HepG2 (cell line): ENCODE measurements at regions not wholly inside any gene's neighbourhood (a gene's known extent, or its start where the extent isn't known, plus 50 kb on each side); places are given as distances from the start of the nearest gene placed in this dataset.

Source experiments
- ATAC-seq: fragments of 200-7000 bp; cut with Tn5 transposase; 3 replicates; pipeline ENCODE4 v1.9.1; 2020; ENCODE audit warnings: mild to moderate bottlenecking, moderate library complexity
- BruUV-seq: library from RNA; stranded (reverse); fragments of 400-500 nt; replicated peaks from 2 replicates; lab custom pipeline; 2021; lab: Mats Ljungman, UMichigan
- CTCF ChIA-PET: fragments of 300-600 bp; formaldehyde crosslinking; extraction: SDS; loops from one replicate; lab custom pipeline; 2021; ENCODE audit warnings: low total read pairs, inconsistent platforms, low intra/inter-chr PET ratio; lab: Yijun Ruan, JAX
- POLR2A ChIA-PET: fragments of 350-600 bp; sonication (Branson Sonifier 250); formaldehyde crosslinking; loops from one replicate; lab custom pipeline; 2020; ENCODE audit warnings: antibody characterized with exemption, inconsistent platforms; lab: Yijun Ruan, JAX
- DNase-seq: peaks from one replicate; pipeline ENCODE4 v3.0.0-alpha.2; 2015; ENCODE audit warnings: low spot score
- FAIRE-seq: peaks from 3 replicates; lab custom pipeline; 2011; peaks lifted over from hg19 to GRCh38; lab: Jason Lieb, UNC
- H2AFZ ChIP-seq: one replicate; pipeline ENCODE4 v1.6.1; 2011; ENCODE audit warnings: low read length, inconsistent platforms
- H3K27ac ChIP-seq: fragments of 300-600 bp; 3 replicates; pipeline ENCODE4 v1.8.0; 2011; ENCODE audit warnings: mixed run types, mild to moderate bottlenecking, mixed read lengths, low read length, inconsistent platforms; ENCODE audit not compliant: insufficient read depth; ENCODE audit errors: extremely low read length
- H3K27me3 ChIP-seq, 2 experiments: fragments of 200-600 bp in 1 of 2; 2 replicates in 1 of 2; 3 replicates in 1 of 2; pipeline versions ENCODE4 v1.6.0 to v1.8.0; 2011; ENCODE audit warnings: low read length in 2 of 2, mild to moderate bottlenecking in 2 of 2, moderate library complexity in 2 of 2, inconsistent platforms in 1 of 2; ENCODE audit not compliant: insufficient read depth in 2 of 2, control insufficient read depth in 1 of 2
- H3K36me3 ChIP-seq, 2 experiments: fragments of 200-600 bp in 1 of 2; replicated peaks in 1 of 2; 2 replicates in 1 of 2; 3 replicates in 1 of 2; pipeline versions ENCODE4 v1.5.1 to v1.8.0; 2011; ENCODE audit warnings: low read length in 2 of 2, inconsistent platforms in 1 of 2; ENCODE audit not compliant: insufficient read depth in 2 of 2, control insufficient read depth in 1 of 2
- H3K4me1 ChIP-seq: 2 replicates; pipeline ENCODE4 v1.5.1; 2012; ENCODE audit warnings: low read length, inconsistent platforms; ENCODE audit not compliant: insufficient read depth
- H3K4me2 ChIP-seq: 2 replicates; pipeline ENCODE4 v1.6.0; 2011; ENCODE audit warnings: low read depth, low read length, inconsistent platforms
- H3K4me3 ChIP-seq, 3 experiments: fragments of 200-600 bp in 1 of 3; sonication (generic), shearing (Covaris generic) in 1 of 3; replicated peaks in 1 of 3; 2 replicates each; pipeline ENCODE4 v1.5.1; 2011 to 2016; ENCODE audit warnings: low read length in 3 of 3, inconsistent platforms in 2 of 3, low read depth in 2 of 3, mild to moderate bottlenecking in 2 of 3, control low read depth in 1 of 3, mixed read lengths in 1 of 3; ENCODE audit not compliant: insufficient read depth in 1 of 3
- H3K79me2 ChIP-seq: one replicate; pipeline ENCODE4 v1.6.1; 2011; ENCODE audit warnings: low read length, inconsistent platforms; ENCODE audit not compliant: insufficient read depth
- H3K9ac ChIP-seq: 2 replicates; pipeline ENCODE4 v1.6.0; 2011; ENCODE audit warnings: mild to moderate bottlenecking, low read depth, low read length, inconsistent platforms; ENCODE audit not compliant: insufficient read depth
- H3K9me3 ChIP-seq: 2 replicates; pipeline ENCODE4 v1.5.1; 2012; ENCODE audit warnings: mild to moderate bottlenecking, low read length
- H4K20me1 ChIP-seq: 2 replicates; pipeline ENCODE4 v1.6.0; 2011; ENCODE audit warnings: inconsistent platforms, mild to moderate bottlenecking, low read length, moderate library complexity; ENCODE audit not compliant: insufficient read depth
- ERF ChIP-seq: IDR thresholded peaks from 2 replicates; pipeline ENCODE4 v1.6.1; 2018; ENCODE audit warnings: missing biosample characterization, missing genetic modification reagents
- KLF11 ChIP-seq: IDR thresholded peaks from 2 replicates; pipeline ENCODE4 v1.6.1; 2016; ENCODE audit warnings: missing compliant biosample characterization
- NCOR1 ChIP-seq: fragments of 200-600 bp; sonication (generic); IDR thresholded peaks from 2 replicates; pipeline ENCODE4 v1.7.0; 2017; ENCODE audit warnings: antibody characterized with exemption, low read length, borderline replicate concordance
- NFE2L2 ChIP-seq: fragments of 150-350 bp; IDR thresholded peaks from 2 replicates; pipeline ENCODE4 v1.6.1; 2014; ENCODE audit warnings: low read length
- NPAS2 ChIP-seq: sonication (generic); formaldehyde crosslinking; IDR thresholded peaks from 2 replicates; pipeline ENCODE4 v1.8.0; 2022; ENCODE audit warnings: mild to moderate bottlenecking, missing genetic modification reagents, borderline replicate concordance
- TARDBP ChIP-seq: sonication (generic); formaldehyde crosslinking; IDR thresholded peaks from 2 replicates; pipeline ENCODE4 v1.8.0; 2022; ENCODE audit warnings: mild to moderate bottlenecking, missing genetic modification reagents
- TIGD3 ChIP-seq: sonication (generic); formaldehyde crosslinking; IDR thresholded peaks from 2 replicates; pipeline ENCODE4 v1.5.1; 2020; ENCODE audit warnings: mild to moderate bottlenecking, missing genetic modification reagents, borderline replicate concordance
- WIZ ChIP-seq: sonication (generic); formaldehyde crosslinking; IDR thresholded peaks from 2 replicates; pipeline ENCODE4 v1.5.1; 2020; ENCODE audit warnings: mild to moderate bottlenecking, missing genetic modification reagents
- ZNF225 ChIP-seq: sonication (generic); formaldehyde crosslinking; IDR thresholded peaks from 2 replicates; pipeline ENCODE4 v1.4.0; 2020; ENCODE audit warnings: mild to moderate bottlenecking, missing genetic modification reagents
- ZNF572 ChIP-seq: sonication (generic); formaldehyde crosslinking; IDR thresholded peaks from 2 replicates; pipeline ENCODE4 v1.5.1; 2020; ENCODE audit warnings: mild to moderate bottlenecking, missing genetic modification reagents
- ZNF619 ChIP-seq: sonication (generic); formaldehyde crosslinking; IDR thresholded peaks from 2 replicates; pipeline ENCODE4 v1.4.0; 2020; ENCODE audit warnings: mild to moderate bottlenecking, missing genetic modification reagents
- ZNF790 ChIP-seq: sonication (generic); formaldehyde crosslinking; IDR thresholded peaks from 2 replicates; pipeline ENCODE4 v1.8.0; 2022; ENCODE audit warnings: missing genetic modification reagents, mild to moderate bottlenecking, borderline replicate concordance
- ZSCAN29 ChIP-seq: sonication (generic); formaldehyde crosslinking; conservative IDR thresholded peaks from 2 replicates; pipeline ENCODE4 v1.4.0; 2020; ENCODE audit warnings: mild to moderate bottlenecking, missing genetic modification reagents
- ZSCAN9 ChIP-seq: IDR thresholded peaks from 2 replicates; pipeline ENCODE4 v1.6.1; 2016; ENCODE audit warnings: borderline replicate concordance
- WGBS: methylation state at CpG from one replicate; pipeline ENCODE4 v1.1.6; 2017; ENCODE audit warnings: low lambda C conversion rate; 5-methylcytosine and 5-hydroxymethylcytosine counted together
- in situ Hi-C: cut with HindIII; loops from 2 replicates; pipeline ENCODE4 v1.10.0; 2017; ENCODE audit warnings: low pct_unique_long_range_greater_than_20kb; ENCODE audit not compliant: extremely low pct_ligation_motif_present
- intact Hi-C: fragments of 100-400 bp; cut with micrococcal nuclease; formaldehyde crosslinking; loops from one replicate; pipeline ENCODE4 v1.10.0; 2022; ENCODE audit not compliant: unreplicated experiment
- TF ChIP-seq, protein P1 (sequence below): sonication (generic); formaldehyde crosslinking; IDR thresholded peaks from 2 replicates; pipeline ENCODE4 v1.8.0; 2022; ENCODE audit warnings: mild to moderate bottlenecking, missing genetic modification reagents
- TF ChIP-seq, protein P2 (sequence below): sonication (generic); formaldehyde crosslinking; IDR thresholded peaks from 2 replicates; pipeline ENCODE4 v1.5.0; 2020; ENCODE audit warnings: mild to moderate bottlenecking, missing genetic modification reagents
- TF ChIP-seq, protein P3 (sequence below): sonication (generic); formaldehyde crosslinking; IDR thresholded peaks from 2 replicates; pipeline ENCODE4 v1.4.0; 2020; ENCODE audit warnings: mild to moderate bottlenecking, low read depth, missing genetic modification reagents

GRCh38 chr6:6946206-6947155 is 161.3 kb upstream of the RREB1 start:
- intact Hi-C loops (no loop called here), in situ Hi-C loops (no loop called here)
- FAIRE-seq = no peak
- Histone ChIP-seq H4K20me1 (no peaks in the 10 kb centered on the region), H3K27ac (no peak overlapping the region), H3K4me2 (no peak overlapping the region), H3K36me3 (no peaks in the 10 kb centered on the region), H3K4me3 (no peak overlapping the region), H3K79me2 (no peaks in the 10 kb centered on the region), H2AFZ (no peak overlapping the region), H3K4me1 (peaks cover 22% of the 10 kb centered on the region), H3K9me3 (peaks cover 6% of the 10 kb centered on the region), H3K27me3 (peaks cover 0 to 6% of the 10 kb centered on the region in 2 experiments; a peak in 1 of 5 replicates), H3K9ac (no peak overlapping the region)
- ATAC-seq = no peak; the same call in 2 of the 3 replicates
- WGBS = 37% methylated on average over 8 of the region's 8 CpGs
- POLR2A ChIA-PET = no interaction called here
- TF ChIP-seq KLF11 (CRISPR knock-in tag) (no peak), ZSCAN9 (CRISPR knock-in tag) (no peak), ERF (CRISPR knock-in tag) (no peak), ZSCAN29 (CRISPR knock-in tag) (no peak), ZNF790 (CRISPR knock-in tag) (no peak), TIGD3 (CRISPR knock-in tag) (no peak), TARDBP (CRISPR knock-in tag) (no peak), NFE2L2 (no peak), NPAS2 (CRISPR knock-in tag) (no peak), ZNF225 (CRISPR knock-in tag) (no peak), NCOR1 (no peak), ZNF572 (CRISPR knock-in tag) (no peak), ZNF619 (no peak), WIZ (CRISPR knock-in tag) (no peak)
- TF ChIP-seq, protein P1, sequence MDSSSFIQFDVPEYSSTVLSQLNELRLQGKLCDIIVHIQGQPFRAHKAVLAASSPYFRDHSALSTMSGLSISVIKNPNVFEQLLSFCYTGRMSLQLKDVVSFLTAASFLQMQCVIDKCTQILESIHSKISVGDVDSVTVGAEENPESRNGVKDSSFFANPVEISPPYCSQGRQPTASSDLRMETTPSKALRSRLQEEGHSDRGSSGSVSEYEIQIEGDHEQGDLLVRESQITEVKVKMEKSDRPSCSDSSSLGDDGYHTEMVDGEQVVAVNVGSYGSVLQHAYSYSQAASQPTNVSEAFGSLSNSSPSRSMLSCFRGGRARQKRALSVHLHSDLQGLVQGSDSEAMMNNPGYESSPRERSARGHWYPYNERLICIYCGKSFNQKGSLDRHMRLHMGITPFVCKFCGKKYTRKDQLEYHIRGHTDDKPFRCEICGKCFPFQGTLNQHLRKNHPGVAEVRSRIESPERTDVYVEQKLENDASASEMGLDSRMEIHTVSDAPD (CRISPR knock-in tag) = no peak
- TF ChIP-seq, protein P2, sequence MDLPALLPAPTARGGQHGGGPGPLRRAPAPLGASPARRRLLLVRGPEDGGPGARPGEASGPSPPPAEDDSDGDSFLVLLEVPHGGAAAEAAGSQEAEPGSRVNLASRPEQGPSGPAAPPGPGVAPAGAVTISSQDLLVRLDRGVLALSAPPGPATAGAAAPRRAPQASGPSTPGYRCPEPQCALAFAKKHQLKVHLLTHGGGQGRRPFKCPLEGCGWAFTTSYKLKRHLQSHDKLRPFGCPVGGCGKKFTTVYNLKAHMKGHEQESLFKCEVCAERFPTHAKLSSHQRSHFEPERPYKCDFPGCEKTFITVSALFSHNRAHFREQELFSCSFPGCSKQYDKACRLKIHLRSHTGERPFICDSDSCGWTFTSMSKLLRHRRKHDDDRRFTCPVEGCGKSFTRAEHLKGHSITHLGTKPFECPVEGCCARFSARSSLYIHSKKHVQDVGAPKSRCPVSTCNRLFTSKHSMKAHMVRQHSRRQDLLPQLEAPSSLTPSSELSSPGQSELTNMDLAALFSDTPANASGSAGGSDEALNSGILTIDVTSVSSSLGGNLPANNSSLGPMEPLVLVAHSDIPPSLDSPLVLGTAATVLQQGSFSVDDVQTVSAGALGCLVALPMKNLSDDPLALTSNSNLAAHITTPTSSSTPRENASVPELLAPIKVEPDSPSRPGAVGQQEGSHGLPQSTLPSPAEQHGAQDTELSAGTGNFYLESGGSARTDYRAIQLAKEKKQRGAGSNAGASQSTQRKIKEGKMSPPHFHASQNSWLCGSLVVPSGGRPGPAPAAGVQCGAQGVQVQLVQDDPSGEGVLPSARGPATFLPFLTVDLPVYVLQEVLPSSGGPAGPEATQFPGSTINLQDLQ (CRISPR knock-in tag) = no peak
- TF ChIP-seq, protein P3, sequence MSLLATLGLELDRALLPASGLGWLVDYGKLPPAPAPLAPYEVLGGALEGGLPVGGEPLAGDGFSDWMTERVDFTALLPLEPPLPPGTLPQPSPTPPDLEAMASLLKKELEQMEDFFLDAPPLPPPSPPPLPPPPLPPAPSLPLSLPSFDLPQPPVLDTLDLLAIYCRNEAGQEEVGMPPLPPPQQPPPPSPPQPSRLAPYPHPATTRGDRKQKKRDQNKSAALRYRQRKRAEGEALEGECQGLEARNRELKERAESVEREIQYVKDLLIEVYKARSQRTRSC = no peak
- DNase-seq = no peak
- no TSS peak for BruUV-seq
- CTCF ChIA-PET = no interaction called here
